OCI-LY3 (cell line): ENCODE measurements at regions not wholly inside any gene's neighbourhood (a gene's known extent, or its start where the extent isn't known, plus 50 kb on each side); places are given as distances from the start of the nearest gene placed in this dataset.

Experiments used
- H2AFZ ChIP-seq: fragments of 200-600, 300-600 bp; shearing (Covaris generic); 2 replicates; pipeline ENCODE4 v1.6.0; 2014; ENCODE audit warnings: antibody characterized with exemption, low read depth, low read length
- H3K27ac ChIP-seq: fragments of 200-600, 300-600 bp; sonication (generic); 2 replicates; pipeline ENCODE4 v1.5.1; 2014; ENCODE audit warnings: mild to moderate bottlenecking, low read length, moderate library complexity, mixed read lengths
- H3K27me3 ChIP-seq: fragments of 200-600, 300-600 bp; sonication (generic); 2 replicates; pipeline ENCODE4 v1.6.1; 2014; ENCODE audit warnings: low read depth, low read length, mixed read lengths
- H3K36me3 ChIP-seq: fragments of 200-600, 300-600 bp; sonication (generic); replicated peaks from 2 replicates; pipeline ENCODE3; 2014; ENCODE audit warnings: low read depth, low read length, mixed read lengths
- H3K4me1 ChIP-seq: fragments of 300-600, 200-600 bp; sonication (generic); 2 replicates; pipeline ENCODE4 v1.6.1; 2014; ENCODE audit warnings: low read length, mixed read lengths
- H3K4me2 ChIP-seq: fragments of 200-600, 300-600 bp; sonication (generic); 2 replicates; pipeline ENCODE4 v1.6.1; 2014; ENCODE audit warnings: low read length, mixed read lengths
- H3K4me3 ChIP-seq: fragments of 300-600, 200-600 bp; sonication (generic); 2 replicates; pipeline ENCODE4 v1.5.1; 2014; ENCODE audit warnings: antibody characterized with exemption, mild to moderate bottlenecking, low read length, moderate library complexity
- H3K79me2 ChIP-seq: fragments of 300-600, 200-600 bp; shearing (Covaris generic); 2 replicates; pipeline ENCODE4 v1.6.1; 2014; ENCODE audit warnings: mild to moderate bottlenecking, low read length, mixed read lengths
- H3K9ac ChIP-seq: fragments of 300-600, 200-600 bp; shearing (Covaris generic); 2 replicates; pipeline ENCODE4 v1.6.0; 2014; ENCODE audit warnings: mild to moderate bottlenecking, low read length, moderate library complexity
- H3K9me3 ChIP-seq: fragments of 200-600, 300-600 bp; shearing (Covaris generic); 2 replicates; pipeline ENCODE4 v1.6.1; 2014; ENCODE audit warnings: low read length, mixed read lengths; ENCODE audit not compliant: insufficient read depth
- H4K20me1 ChIP-seq: fragments of 200-600, 300-600 bp; sonication (generic); 2 replicates; pipeline ENCODE4 v1.6.1; 2016; ENCODE audit warnings: low read length, mixed read lengths; ENCODE audit not compliant: insufficient read depth
- EZH2phosphoT487 ChIP-seq: fragments of 200-600 bp; shearing (Covaris generic); IDR thresholded peaks from 2 replicates; pipeline ENCODE4 v1.6.1; 2018; ENCODE audit warnings: antibody characterized with exemption, mixed run types, low read depth
- TF ChIP-seq, protein P1 (sequence below): fragments of 200-600, 300-600 bp; sonication (generic); IDR thresholded peaks from 2 replicates; pipeline ENCODE4 v1.5.1; 2014; ENCODE audit warnings: antibody characterized with exemption, low read length, low read depth

DNA sequence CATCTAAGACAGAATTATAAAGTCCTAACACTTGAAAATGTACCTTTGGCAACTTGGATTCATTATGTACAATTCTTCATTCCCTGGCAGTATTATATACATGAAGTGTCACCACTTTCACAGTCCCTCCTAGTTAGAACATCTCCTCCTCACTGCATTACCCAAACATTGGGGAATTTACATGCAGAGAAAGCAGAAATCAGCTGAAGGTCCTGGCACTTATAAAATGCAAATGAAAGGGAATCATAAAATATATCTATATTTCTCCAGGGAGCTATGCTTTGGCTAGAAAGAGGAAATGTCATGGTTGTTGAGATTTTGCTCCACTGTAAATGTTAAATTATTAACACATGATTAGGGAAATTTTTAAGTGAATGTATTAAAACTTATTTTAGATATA, 835.6 kb upstream of the SLIT2 start:
- Histone ChIP-seq H3K4me1 (no peaks in the 10 kb centered on the region), H4K20me1 (no peaks in the 10 kb centered on the region), H3K27me3 (no peaks in the 10 kb centered on the region), H3K27ac (no peak overlapping the region), H3K9ac (no peak overlapping the region), H3K36me3 (no peaks in the 10 kb centered on the region), H3K4me3 (no peak overlapping the region), H3K79me2 (no peaks in the 10 kb centered on the region), H3K9me3 (no peaks in the 10 kb centered on the region), H2AFZ (no peak overlapping the region), H3K4me2 (no peak overlapping the region)
- no peak for TF ChIP-seq EZH2phosphoT487
- TF ChIP-seq, protein P1, sequence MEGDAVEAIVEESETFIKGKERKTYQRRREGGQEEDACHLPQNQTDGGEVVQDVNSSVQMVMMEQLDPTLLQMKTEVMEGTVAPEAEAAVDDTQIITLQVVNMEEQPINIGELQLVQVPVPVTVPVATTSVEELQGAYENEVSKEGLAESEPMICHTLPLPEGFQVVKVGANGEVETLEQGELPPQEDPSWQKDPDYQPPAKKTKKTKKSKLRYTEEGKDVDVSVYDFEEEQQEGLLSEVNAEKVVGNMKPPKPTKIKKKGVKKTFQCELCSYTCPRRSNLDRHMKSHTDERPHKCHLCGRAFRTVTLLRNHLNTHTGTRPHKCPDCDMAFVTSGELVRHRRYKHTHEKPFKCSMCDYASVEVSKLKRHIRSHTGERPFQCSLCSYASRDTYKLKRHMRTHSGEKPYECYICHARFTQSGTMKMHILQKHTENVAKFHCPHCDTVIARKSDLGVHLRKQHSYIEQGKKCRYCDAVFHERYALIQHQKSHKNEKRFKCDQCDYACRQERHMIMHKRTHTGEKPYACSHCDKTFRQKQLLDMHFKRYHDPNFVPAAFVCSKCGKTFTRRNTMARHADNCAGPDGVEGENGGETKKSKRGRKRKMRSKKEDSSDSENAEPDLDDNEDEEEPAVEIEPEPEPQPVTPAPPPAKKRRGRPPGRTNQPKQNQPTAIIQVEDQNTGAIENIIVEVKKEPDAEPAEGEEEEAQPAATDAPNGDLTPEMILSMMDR, result no peak

DNA sequence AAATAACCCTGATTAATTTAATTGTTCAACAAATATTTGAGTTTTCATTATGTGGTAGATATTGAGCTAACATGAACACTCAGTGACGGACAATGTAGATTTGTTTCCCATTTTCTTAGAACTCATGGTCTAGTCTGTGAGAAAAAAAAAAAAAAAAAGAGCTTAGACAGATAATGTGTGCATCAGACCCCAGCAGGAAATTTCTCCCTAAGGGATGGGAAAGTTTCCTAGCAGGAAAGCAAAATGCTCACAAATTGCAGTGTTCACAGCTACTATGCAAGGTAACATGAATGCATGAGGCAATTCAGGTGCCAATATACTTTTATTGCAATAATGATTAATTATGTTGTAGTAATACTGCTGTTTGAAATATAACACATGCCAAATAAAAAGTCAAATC, 843.2 kb upstream of the SLIT2 start:
- no peaks in the 10 kb centered on the region for H4K20me1 ChIP-seq
- no peaks in the 10 kb centered on the region for H3K36me3 ChIP-seq
- no peaks in the 10 kb centered on the region for H3K4me1 ChIP-seq
- no peak overlapping the region for H2AFZ ChIP-seq
- H3K9ac ChIP-seq, result no peak overlapping the region
- TF ChIP-seq EZH2phosphoT487, result no peak
- TF ChIP-seq, protein P1, result no peak
- no peaks in the 10 kb centered on the region for H3K79me2 ChIP-seq
- H3K4me3 ChIP-seq, result no peak overlapping the region
- no peak overlapping the region for H3K27ac ChIP-seq
- no peak overlapping the region for H3K4me2 ChIP-seq
- no peaks in the 10 kb centered on the region for H3K27me3 ChIP-seq
- no peaks in the 10 kb centered on the region for H3K9me3 ChIP-seq

DNA sequence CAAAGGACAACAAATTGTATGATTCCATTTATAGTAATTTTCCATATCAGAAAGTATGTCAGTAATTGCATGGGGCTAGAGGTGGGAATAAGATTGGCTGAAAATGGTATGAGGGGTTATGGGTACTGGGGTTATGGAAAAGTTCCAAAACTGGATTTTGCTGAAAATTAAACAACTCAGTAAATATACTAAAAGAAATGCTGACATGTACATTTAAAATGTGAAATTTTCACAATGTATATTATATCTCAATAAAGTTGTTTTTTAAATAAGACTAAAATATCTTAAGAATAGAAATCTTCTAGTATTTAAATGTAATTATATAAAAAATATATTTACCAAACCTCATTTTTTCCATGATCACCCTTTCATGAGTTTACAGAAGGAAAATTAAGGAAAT, 844.9 kb upstream of the SLIT2 start:
- H2AFZ ChIP-seq, result no peak overlapping the region
- H3K27me3 ChIP-seq, result no peaks in the 10 kb centered on the region
- H3K27ac ChIP-seq, result no peak overlapping the region
- H3K79me2 ChIP-seq, result no peaks in the 10 kb centered on the region
- no peak overlapping the region for H3K4me2 ChIP-seq
- no peak overlapping the region for H3K4me3 ChIP-seq
- H3K36me3 ChIP-seq, result no peaks in the 10 kb centered on the region
- no peak overlapping the region for H3K9ac ChIP-seq
- H3K4me1 ChIP-seq, result no peaks in the 10 kb centered on the region
- TF ChIP-seq, protein P1, result no peak
- no peak for TF ChIP-seq EZH2phosphoT487
- no peaks in the 10 kb centered on the region for H3K9me3 ChIP-seq
- no peaks in the 10 kb centered on the region for H4K20me1 ChIP-seq

DNA sequence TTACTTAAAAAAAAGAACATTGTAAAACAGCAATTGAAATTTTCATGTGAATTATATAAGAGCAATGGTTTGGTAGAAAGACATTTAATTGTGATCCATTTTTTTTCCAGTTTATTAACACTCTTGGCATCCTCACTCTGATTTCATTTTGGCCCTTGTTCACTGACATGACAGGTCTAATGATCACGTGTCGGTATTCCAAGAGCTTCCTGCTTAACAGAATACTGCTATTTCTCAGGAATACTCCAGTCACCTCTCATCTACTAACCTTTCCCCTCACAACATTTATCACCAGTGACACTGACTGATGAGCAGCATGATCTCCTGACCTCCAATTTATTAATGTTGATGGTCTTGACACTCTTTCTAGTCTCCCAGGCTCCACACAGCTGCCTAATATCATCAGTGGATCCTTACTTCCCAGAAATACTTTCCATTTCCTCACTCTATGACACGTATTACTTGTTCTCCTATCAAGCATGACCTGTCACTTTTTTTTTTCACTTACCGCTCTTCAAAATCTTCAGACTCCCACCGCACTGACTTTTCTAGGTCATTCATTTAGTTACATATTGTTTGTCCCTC, 847.8 kb upstream of the SLIT2 start:
- Histone ChIP-seq H4K20me1 (no peaks in the 10 kb centered on the region), H3K36me3 (no peaks in the 10 kb centered on the region), H2AFZ (no peak overlapping the region), H3K4me3 (no peak overlapping the region), H3K9me3 (no peaks in the 10 kb centered on the region), H3K27ac (no peak overlapping the region), H3K4me1 (no peaks in the 10 kb centered on the region), H3K27me3 (no peaks in the 10 kb centered on the region), H3K4me2 (no peak overlapping the region), H3K79me2 (no peaks in the 10 kb centered on the region), H3K9ac (no peak overlapping the region)
- TF ChIP-seq, protein P1, result no peak
- TF ChIP-seq EZH2phosphoT487, result no peak
